Suprapubic skin (tissue), 4 donors: ENCODE measurements at regions not wholly inside any gene's neighbourhood (a gene's known extent, or its start where the extent isn't known, plus 50 kb on each side); places are given as distances from the start of the nearest gene placed in this dataset.

Experiments used
- EP300 ChIP-seq: sonication (generic); formaldehyde crosslinking; IDR thresholded peaks from one replicate; pipeline ENCODE4 v1.6.1; 2017; ENCODE audit warnings: antibody characterized with exemption
- POLR2AphosphoS5 ChIP-seq, 3 donors: sonication (generic); formaldehyde crosslinking; IDR thresholded peaks; one replicate each; pipeline ENCODE4 v1.6.1; 2017; ENCODE audit warnings: antibody characterized with exemption in 3 of 3
- TF ChIP-seq, protein P1 (sequence below), 2 donors: fragments of 200-600 bp in 1 of 2; fragments of 450-650 bp in 1 of 2; sonication (generic) in 1 of 2; IDR thresholded peaks; one replicate each; pipeline ENCODE4 v1.5.1; 2016 to 2019; ENCODE audit warnings: antibody characterized with exemption in 2 of 2, mild to moderate bottlenecking in 1 of 2, moderate library complexity in 1 of 2

DNA sequence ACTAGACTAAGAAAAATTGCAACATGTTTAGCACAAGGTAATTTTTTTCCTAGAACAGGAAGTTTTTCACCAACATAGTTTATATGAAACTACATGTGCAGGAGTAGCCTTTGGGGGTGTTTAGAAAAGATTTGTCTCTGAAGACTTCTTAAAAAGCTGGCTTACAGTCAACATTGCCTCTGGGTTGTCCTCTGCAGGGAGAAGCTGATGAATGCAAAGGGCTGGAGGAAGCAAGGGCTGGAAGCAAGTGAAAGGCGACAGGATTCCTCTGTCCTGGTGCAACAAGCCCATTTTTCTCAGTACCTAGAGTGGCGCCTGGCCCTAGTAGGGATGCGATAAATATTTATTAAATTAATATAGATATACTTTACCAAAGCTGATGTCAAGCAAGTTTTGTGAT is 180.3 kb upstream of the LCORL start:
- TF ChIP-seq, protein P1, sequence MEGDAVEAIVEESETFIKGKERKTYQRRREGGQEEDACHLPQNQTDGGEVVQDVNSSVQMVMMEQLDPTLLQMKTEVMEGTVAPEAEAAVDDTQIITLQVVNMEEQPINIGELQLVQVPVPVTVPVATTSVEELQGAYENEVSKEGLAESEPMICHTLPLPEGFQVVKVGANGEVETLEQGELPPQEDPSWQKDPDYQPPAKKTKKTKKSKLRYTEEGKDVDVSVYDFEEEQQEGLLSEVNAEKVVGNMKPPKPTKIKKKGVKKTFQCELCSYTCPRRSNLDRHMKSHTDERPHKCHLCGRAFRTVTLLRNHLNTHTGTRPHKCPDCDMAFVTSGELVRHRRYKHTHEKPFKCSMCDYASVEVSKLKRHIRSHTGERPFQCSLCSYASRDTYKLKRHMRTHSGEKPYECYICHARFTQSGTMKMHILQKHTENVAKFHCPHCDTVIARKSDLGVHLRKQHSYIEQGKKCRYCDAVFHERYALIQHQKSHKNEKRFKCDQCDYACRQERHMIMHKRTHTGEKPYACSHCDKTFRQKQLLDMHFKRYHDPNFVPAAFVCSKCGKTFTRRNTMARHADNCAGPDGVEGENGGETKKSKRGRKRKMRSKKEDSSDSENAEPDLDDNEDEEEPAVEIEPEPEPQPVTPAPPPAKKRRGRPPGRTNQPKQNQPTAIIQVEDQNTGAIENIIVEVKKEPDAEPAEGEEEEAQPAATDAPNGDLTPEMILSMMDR (IDR thresholded peaks at IDR 0.05): no peak
- TF ChIP-seq EP300 (no peak), POLR2AphosphoS5 (IDR thresholded peaks at IDR 0.05) (no peak)
